ENCODE measurements at regions not wholly inside any gene's neighbourhood (a gene's known extent, or its start where the extent isn't known, plus 50 kb on each side); places are given as distances from the start of the nearest gene placed in this dataset.
"Not testable (repeated sequence)": the region's sequence is repeated elsewhere in the genome, so short reads cannot be mapped to it uniquely, and the experiment has no call there.

GRCh38 chr11:96736601-96737000 lies 346.8 kb downstream of the JRKL start:
- H3K27me3 ChIP-seq (ENCODE audit: control insufficient read depth in 2 of 2, insufficient read depth in 1 of 2, low read length in 1 of 2) = no peaks in the 10 kb centered on the region
- no peak overlapping the region for H3K4me3 ChIP-seq (ENCODE audit: low read length in 2 of 2)
- no peak for DNase-seq (ENCODE audit: low read depth in 6 of 9, low spot score in 9 of 9)
- WGBS = 82% methylated on average over 1 of the region's 1 CpG
- H3K36me3 ChIP-seq (ENCODE audit: control insufficient read depth in 2 of 2, insufficient read depth in 2 of 2, low read length in 1 of 2) = no peaks in the 10 kb centered on the region
- no peaks in the 10 kb centered on the region for H3K9me3 ChIP-seq (ENCODE audit: control insufficient read depth in 2 of 2, insufficient read depth in 1 of 2, low read length in 1 of 2)
- no peaks in the 10 kb centered on the region for H3K4me1 ChIP-seq (ENCODE audit: control insufficient read depth in 2 of 2, insufficient read depth in 2 of 2, low read length in 2 of 2)
- no peak overlapping the region for H3K27ac ChIP-seq (ENCODE audit: low read depth in 1 of 2, low read length in 1 of 2)

- H3K4me1 ChIP-seq (ENCODE audit: control insufficient read depth in 2 of 2, insufficient read depth in 2 of 2, low read length in 2 of 2) = no peaks in the 10 kb centered on the region
- H3K36me3 ChIP-seq (ENCODE audit: control insufficient read depth in 2 of 2, insufficient read depth in 2 of 2, low read length in 1 of 2) = no peaks in the 10 kb centered on the region
- 98% methylated on average over 3 of the region's 3 CpGs for WGBS
- H3K9me3 ChIP-seq (ENCODE audit: control insufficient read depth in 2 of 2, insufficient read depth in 1 of 2, low read length in 1 of 2) = no peaks in the 10 kb centered on the region
- H3K4me3 ChIP-seq (ENCODE audit: low read length in 2 of 2) = no peak overlapping the region
- H3K27me3 ChIP-seq (ENCODE audit: control insufficient read depth in 2 of 2, insufficient read depth in 1 of 2, low read length in 1 of 2) = no peaks in the 10 kb centered on the region
- no peak for DNase-seq (ENCODE audit: low read depth in 6 of 9, low spot score in 9 of 9)
- no peak overlapping the region for H3K27ac ChIP-seq (ENCODE audit: low read depth in 1 of 2, low read length in 1 of 2)
Observed at GRCh38 chr11:96738311-96738710, 348.5 kb downstream of the JRKL start.

GRCh38 chr11:96741068-96741467 lies 351.3 kb downstream of the JRKL start:
- Histone ChIP-seq H3K27me3 (ENCODE audit: control insufficient read depth in 2 of 2, insufficient read depth in 1 of 2, low read length in 1 of 2) (no peaks in the 10 kb centered on the region), H3K27ac (ENCODE audit: low read depth in 1 of 2, low read length in 1 of 2) (no peak overlapping the region), H3K9me3 (ENCODE audit: control insufficient read depth in 2 of 2, insufficient read depth in 1 of 2, low read length in 1 of 2) (no peaks in the 10 kb centered on the region), H3K4me1 (ENCODE audit: control insufficient read depth in 2 of 2, insufficient read depth in 2 of 2, low read length in 2 of 2) (no peaks in the 10 kb centered on the region), H3K36me3 (ENCODE audit: control insufficient read depth in 2 of 2, insufficient read depth in 2 of 2, low read length in 1 of 2) (no peaks in the 10 kb centered on the region), H3K4me3 (ENCODE audit: low read length in 2 of 2) (no peak overlapping the region)
- no peak for DNase-seq (ENCODE audit: low read depth in 6 of 9, low spot score in 9 of 9)
- 88% methylated on average over 5 of the region's 5 CpGs for WGBS

- no peaks in the 10 kb centered on the region for H3K4me1 ChIP-seq (ENCODE audit: control insufficient read depth in 2 of 2, insufficient read depth in 2 of 2, low read length in 2 of 2)
- whole genome bisulfite sequencing = 41% methylated on average over 1 of the region's 1 CpG
- H3K27ac ChIP-seq (ENCODE audit: low read depth in 1 of 2, low read length in 1 of 2) = no peak overlapping the region
- H3K4me3 ChIP-seq (ENCODE audit: low read length in 2 of 2) = no peak overlapping the region
- DNase-seq (ENCODE audit: low read depth in 6 of 9, low spot score in 9 of 9) = no peak
- no peaks in the 10 kb centered on the region for H3K9me3 ChIP-seq (ENCODE audit: control insufficient read depth in 2 of 2, insufficient read depth in 1 of 2, low read length in 1 of 2)
- no peaks in the 10 kb centered on the region for H3K36me3 ChIP-seq (ENCODE audit: control insufficient read depth in 2 of 2, insufficient read depth in 2 of 2, low read length in 1 of 2)
- H3K27me3 ChIP-seq (ENCODE audit: control insufficient read depth in 2 of 2, insufficient read depth in 1 of 2, low read length in 1 of 2) = no peaks in the 10 kb centered on the region
Observed at GRCh38 chr11:96744697-96745096, 354.9 kb downstream of the JRKL start.

DNA sequence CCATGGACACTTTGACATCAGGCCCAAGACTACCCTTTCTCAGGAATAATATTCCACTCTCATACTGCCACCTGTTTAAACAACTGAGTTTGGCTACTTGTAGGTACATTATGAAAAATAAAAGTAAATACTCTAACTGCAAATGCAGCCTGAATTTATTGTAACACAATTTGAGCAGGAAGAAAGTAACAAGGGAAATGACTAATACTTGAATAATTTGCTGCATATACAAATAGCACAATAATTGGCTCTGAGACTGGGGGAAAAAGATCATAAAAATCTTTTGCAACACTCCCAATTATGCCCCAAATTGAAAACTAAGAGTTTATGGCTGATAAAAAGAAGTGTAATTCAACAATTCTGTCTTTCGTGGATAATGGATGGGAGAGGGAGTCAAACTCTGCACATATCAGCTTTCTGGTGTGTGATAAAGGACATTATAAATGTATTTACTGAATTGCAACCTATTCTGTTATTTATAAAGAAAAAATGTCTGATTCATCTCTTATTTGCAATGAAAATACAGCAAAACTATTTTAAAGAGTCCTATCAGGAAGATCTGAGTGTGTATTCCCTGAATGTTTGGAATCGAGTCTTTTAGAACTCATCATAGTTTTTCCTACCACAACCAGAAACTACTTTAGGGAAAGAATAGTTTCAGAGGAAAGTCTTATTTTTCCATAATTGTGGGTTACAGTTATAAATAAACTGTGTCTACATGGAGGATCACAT lies 359.0 kb downstream of the JRKL start:
- no peaks in the 10 kb centered on the region for H3K4me1 ChIP-seq (ENCODE audit: control insufficient read depth in 2 of 2, insufficient read depth in 2 of 2, low read length in 2 of 2)
- H3K27ac ChIP-seq (ENCODE audit: low read depth in 1 of 2, low read length in 1 of 2) = no peak overlapping the region
- H3K27me3 ChIP-seq (ENCODE audit: control insufficient read depth in 2 of 2, insufficient read depth in 1 of 2, low read length in 1 of 2) = no peaks in the 10 kb centered on the region
- H3K4me3 ChIP-seq (ENCODE audit: low read length in 2 of 2) = no peak overlapping the region
- H3K36me3 ChIP-seq (ENCODE audit: control insufficient read depth in 2 of 2, insufficient read depth in 2 of 2, low read length in 1 of 2) = no peaks in the 10 kb centered on the region
- no peaks in the 10 kb centered on the region for H3K9me3 ChIP-seq (ENCODE audit: control insufficient read depth in 2 of 2, insufficient read depth in 1 of 2, low read length in 1 of 2)
- WGBS = 90% methylated on average over 2 of the region's 2 CpGs
- no peak for DNase-seq (ENCODE audit: low read depth in 6 of 9, low spot score in 9 of 9)

DNA sequence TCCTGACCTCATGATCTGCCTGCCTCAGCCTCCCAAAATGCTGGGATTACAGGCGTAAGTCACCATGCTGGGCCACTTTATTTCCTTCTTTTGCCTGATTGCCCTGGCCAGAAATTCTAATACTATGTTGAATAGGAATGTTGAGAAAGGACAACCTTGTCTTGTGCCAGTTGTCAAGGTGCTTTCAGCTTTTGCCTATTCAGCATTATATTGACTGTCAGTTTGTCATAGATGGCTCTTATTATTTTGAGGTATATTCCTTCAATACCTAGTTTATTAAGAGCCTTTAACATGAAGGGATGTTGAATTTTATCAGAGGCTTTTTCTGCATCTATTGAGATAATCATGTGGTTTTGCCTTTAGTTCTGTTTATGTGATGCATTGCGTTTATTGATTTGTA lies 362.0 kb downstream of the JRKL start:
- H3K27me3 ChIP-seq (ENCODE audit: control insufficient read depth in 2 of 2, insufficient read depth in 1 of 2, low read length in 1 of 2); DNase-seq (ENCODE audit: low read depth in 6 of 9, low spot score in 9 of 9); H3K4me3 ChIP-seq (ENCODE audit: low read length in 2 of 2); H3K4me1 ChIP-seq (ENCODE audit: control insufficient read depth in 2 of 2, insufficient read depth in 2 of 2, low read length in 2 of 2); H3K9me3 ChIP-seq (ENCODE audit: control insufficient read depth in 2 of 2, insufficient read depth in 1 of 2, low read length in 1 of 2); H3K36me3 ChIP-seq (ENCODE audit: control insufficient read depth in 2 of 2, insufficient read depth in 2 of 2, low read length in 1 of 2); H3K27ac ChIP-seq (ENCODE audit: low read depth in 1 of 2, low read length in 1 of 2): not testable (repeated sequence)
- WGBS = 96% methylated on average over 2 of the region's 2 CpGs

DNA sequence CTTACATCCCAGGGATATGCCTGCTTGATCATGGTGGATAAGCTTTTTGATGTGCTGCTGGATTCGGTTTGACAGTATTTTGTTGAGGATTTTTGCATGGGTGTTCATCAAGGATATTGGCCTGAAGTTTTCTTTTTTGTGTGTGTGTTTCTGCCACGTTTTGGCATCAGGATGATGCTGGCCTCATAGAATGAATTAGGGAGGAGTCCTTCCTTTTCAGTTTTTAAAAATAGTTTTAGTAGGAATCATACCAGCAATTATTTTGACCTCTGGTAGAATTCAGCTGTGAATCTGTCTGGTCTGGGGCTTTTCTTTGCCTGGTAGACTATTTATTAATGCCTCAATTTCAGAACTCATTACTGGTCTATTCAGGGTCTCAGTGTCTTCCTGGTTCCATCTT lies 362.4 kb downstream of the JRKL start:
- Histone ChIP-seq H3K27me3 (ENCODE audit: control insufficient read depth in 2 of 2, insufficient read depth in 1 of 2, low read length in 1 of 2) (no peaks in the 10 kb centered on the region), H3K9me3 (ENCODE audit: control insufficient read depth in 2 of 2, insufficient read depth in 1 of 2, low read length in 1 of 2) (peaks cover 0 to 4% of the 10 kb centered on the region in 2 donors), H3K4me3 (ENCODE audit: low read length in 2 of 2) (no peak overlapping the region), H3K36me3 (ENCODE audit: control insufficient read depth in 2 of 2, insufficient read depth in 2 of 2, low read length in 1 of 2) (no peaks in the 10 kb centered on the region), H3K4me1 (ENCODE audit: control insufficient read depth in 2 of 2, insufficient read depth in 2 of 2, low read length in 2 of 2) (no peaks in the 10 kb centered on the region), H3K27ac (ENCODE audit: low read depth in 1 of 2, low read length in 1 of 2) (no peak overlapping the region)
- 79% methylated on average over 2 of the region's 2 CpGs for WGBS
- no peak for DNase-seq (ENCODE audit: low read depth in 6 of 9, low spot score in 9 of 9)

- H3K36me3 ChIP-seq (ENCODE audit: control insufficient read depth in 2 of 2, insufficient read depth in 2 of 2, low read length in 1 of 2) = no peaks in the 10 kb centered on the region
- H3K9me3 ChIP-seq (ENCODE audit: control insufficient read depth in 2 of 2, insufficient read depth in 1 of 2, low read length in 1 of 2) = peaks cover 0 to 4% of the 10 kb centered on the region in 2 donors
- WGBS = 86% methylated on average over 2 of the region's 2 CpGs
- no peak overlapping the region for H3K4me3 ChIP-seq (ENCODE audit: low read length in 2 of 2)
- H3K4me1 ChIP-seq (ENCODE audit: control insufficient read depth in 2 of 2, insufficient read depth in 2 of 2, low read length in 2 of 2) = no peaks in the 10 kb centered on the region
- no peak overlapping the region for H3K27ac ChIP-seq (ENCODE audit: low read depth in 1 of 2, low read length in 1 of 2)
- no peak for DNase-seq (ENCODE audit: low read depth in 6 of 9, low spot score in 9 of 9)
- no peaks in the 10 kb centered on the region for H3K27me3 ChIP-seq (ENCODE audit: control insufficient read depth in 2 of 2, insufficient read depth in 1 of 2, low read length in 1 of 2)
Observed at GRCh38 chr11:96753997-96754396, 364.2 kb downstream of the JRKL start.

GRCh38 chr11:96755209-96755608 lies 365.4 kb downstream of the JRKL start:
- Histone ChIP-seq H3K4me3 (ENCODE audit: low read length in 2 of 2) (no peak overlapping the region), H3K9me3 (ENCODE audit: control insufficient read depth in 2 of 2, insufficient read depth in 1 of 2, low read length in 1 of 2) (peaks cover 0 to 4% of the 10 kb centered on the region in 2 donors), H3K27me3 (ENCODE audit: control insufficient read depth in 2 of 2, insufficient read depth in 1 of 2, low read length in 1 of 2) (no peaks in the 10 kb centered on the region), H3K27ac (ENCODE audit: low read depth in 1 of 2, low read length in 1 of 2) (no peak overlapping the region), H3K36me3 (ENCODE audit: control insufficient read depth in 2 of 2, insufficient read depth in 2 of 2, low read length in 1 of 2) (no peaks in the 10 kb centered on the region), H3K4me1 (ENCODE audit: control insufficient read depth in 2 of 2, insufficient read depth in 2 of 2, low read length in 2 of 2) (no peaks in the 10 kb centered on the region)
- WGBS = 91% methylated on average over 2 of the region's 2 CpGs
- no peak for DNase-seq (ENCODE audit: low read depth in 6 of 9, low spot score in 9 of 9)
